GM13977 (cell line): ENCODE measurements at regions not wholly inside any gene's neighbourhood (a gene's known extent, or its start where the extent isn't known, plus 50 kb on each side); places are given as distances from the start of the nearest gene placed in this dataset.

Source experiments
- DNase-seq: peaks from one replicate; pipeline ENCODE4 v3.0.0; 2012; ENCODE audit warnings: low spot score
- in situ Hi-C: fragments of 300-500 bp; cut with MboI; formaldehyde crosslinking; loops from one replicate; pipeline ENCODE4 v1.12.0; 2022; ENCODE audit warnings: low sequenced_read_pairs, low pct_unique_long_range_greater_than_20kb, mixed read lengths, inconsistent platforms; ENCODE audit not compliant: unreplicated experiment
- TF ChIP-seq, protein P1 (sequence below): IDR thresholded peaks from 2 replicates; pipeline ENCODE4 v1.5.1; 2012; ENCODE audit warnings: mild to moderate bottlenecking, control low read depth; ENCODE audit not compliant: insufficient read depth; ENCODE audit errors: extremely low read depth, missing control alignments

DNA sequence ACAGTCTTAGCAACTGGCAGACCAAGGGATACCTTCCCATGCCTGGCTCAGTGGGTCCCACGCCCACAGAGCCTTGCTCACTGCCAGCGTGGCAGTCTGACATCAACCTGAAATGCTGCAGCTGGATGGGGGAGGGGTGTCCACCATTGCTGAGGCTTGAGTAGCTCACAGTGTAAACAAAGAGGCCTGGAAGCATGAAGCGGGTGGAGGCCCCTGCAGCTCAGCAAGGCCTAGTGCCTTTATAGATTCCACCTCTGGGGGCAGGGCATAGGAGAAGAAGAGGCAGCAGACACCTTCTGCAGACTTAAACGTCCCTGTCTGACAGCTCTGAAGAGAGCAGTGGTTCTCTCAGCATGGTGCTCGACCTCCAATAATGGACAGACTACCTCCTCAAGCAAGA is 263.2 kb downstream of the KIF2B start:
- no peak for DNase-seq
- in situ Hi-C loops: no loop called here
- TF ChIP-seq, protein P1, sequence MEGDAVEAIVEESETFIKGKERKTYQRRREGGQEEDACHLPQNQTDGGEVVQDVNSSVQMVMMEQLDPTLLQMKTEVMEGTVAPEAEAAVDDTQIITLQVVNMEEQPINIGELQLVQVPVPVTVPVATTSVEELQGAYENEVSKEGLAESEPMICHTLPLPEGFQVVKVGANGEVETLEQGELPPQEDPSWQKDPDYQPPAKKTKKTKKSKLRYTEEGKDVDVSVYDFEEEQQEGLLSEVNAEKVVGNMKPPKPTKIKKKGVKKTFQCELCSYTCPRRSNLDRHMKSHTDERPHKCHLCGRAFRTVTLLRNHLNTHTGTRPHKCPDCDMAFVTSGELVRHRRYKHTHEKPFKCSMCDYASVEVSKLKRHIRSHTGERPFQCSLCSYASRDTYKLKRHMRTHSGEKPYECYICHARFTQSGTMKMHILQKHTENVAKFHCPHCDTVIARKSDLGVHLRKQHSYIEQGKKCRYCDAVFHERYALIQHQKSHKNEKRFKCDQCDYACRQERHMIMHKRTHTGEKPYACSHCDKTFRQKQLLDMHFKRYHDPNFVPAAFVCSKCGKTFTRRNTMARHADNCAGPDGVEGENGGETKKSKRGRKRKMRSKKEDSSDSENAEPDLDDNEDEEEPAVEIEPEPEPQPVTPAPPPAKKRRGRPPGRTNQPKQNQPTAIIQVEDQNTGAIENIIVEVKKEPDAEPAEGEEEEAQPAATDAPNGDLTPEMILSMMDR: no peak

DNA sequence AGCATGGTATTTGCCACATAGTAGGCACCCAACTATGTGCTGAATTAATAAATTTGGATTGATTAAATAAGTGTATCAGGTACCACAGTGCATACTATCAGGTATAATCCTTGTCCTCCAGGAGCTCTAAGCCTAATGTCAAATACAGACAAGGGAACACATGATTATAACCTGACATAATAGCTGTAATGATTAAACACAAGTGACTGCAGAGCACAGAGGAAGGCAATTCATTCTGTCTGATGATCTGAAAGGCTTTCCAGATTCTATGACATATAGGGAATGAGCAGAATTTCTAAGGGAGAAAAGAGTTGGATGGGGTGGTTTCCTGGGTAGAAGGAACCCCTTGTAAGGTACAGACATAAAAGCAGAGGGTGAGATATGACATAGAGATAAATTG is 273.5 kb downstream of the KIF2B start:
- no peak for DNase-seq
- TF ChIP-seq, protein P1: no peak
- in situ Hi-C loops: no loop called here

DNA sequence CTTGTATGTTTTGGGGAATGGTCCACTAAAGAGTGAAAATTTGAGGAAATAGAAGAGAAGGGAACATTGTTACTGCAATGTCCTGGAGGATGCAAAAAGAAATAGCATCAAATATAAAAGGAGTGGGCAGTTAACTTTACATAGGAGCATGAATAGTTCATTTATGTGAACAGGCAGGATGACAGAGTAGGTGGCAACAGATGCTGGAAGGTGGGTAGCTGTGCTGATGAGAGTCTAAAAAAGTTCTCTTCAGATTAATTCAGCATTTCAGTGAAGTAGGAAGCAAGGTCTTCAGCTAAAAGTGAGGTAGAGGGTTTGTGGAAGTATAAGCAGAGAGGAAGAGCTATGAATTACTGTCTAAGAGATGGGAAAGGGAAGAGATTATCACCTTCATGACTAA is 276.5 kb downstream of the KIF2B start:
- no peak for DNase-seq
- TF ChIP-seq, protein P1: no peak
- in situ Hi-C loops: no loop called here

DNA sequence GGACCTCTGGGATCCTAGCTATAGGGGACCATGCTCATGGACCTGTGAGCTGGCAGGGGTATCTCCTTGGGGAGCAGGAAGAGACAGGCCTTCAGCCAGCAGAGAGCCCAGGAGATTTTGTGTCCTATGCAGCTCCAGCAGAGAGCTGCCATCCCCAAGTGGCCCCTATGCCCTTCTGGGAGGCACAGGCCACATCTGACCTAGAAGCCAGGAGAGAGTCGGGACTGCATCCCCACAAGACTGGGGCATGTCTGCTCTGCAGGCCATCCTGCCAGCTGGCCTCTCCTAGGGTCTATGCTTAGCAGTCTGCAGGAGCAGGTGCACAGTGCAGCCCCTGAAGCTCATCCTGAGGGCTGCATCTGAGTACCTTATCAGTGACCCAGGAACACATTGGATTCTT is 279.5 kb downstream of the KIF2B start:
- in situ Hi-C loops: no loop called here
- DNase-seq: no peak
- TF ChIP-seq, protein P1: no peak

DNA sequence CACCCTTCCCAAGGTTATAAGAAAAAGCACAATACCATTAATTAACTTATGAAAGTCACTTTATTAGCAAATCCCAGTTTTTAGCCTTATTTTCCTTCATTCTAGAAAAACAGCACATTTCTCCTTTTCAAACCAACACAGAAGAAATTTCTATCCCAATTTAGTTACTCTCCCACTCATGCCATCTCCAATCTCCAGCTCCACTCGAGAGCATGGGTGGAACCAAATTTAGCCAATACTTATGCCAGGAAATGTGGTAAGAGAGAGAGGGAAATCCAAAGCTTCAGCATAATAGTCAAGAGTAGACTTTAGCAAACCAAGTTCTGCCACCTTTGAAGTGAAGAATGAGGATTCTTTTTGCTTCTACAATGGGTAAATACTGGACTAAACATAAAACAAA is 288.8 kb downstream of the KIF2B start:
- in situ Hi-C loops: no loop called here
- no peak for DNase-seq
- TF ChIP-seq, protein P1: no peak

DNA sequence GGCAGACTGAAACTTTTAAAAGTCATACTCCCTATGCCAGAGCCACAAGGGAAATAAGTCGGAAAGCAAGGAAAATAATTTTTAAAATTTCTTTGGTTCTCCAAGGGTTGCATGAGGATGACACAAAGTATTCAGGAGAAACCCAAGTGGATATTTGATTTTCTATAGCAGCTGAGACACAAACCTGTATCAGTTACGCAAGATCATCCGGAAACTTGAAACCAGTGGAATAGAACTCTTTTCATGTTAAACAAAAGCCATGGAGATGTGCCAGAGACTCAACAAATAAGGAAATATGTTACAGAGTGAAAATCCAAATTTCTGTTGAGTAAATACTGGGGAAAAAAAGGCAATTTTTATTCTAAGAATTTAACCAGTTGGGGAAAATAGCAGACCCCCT is 294.7 kb downstream of the KIF2B start:
- no peak for DNase-seq
- TF ChIP-seq, protein P1: no peak
- in situ Hi-C loops: no loop called here

DNA sequence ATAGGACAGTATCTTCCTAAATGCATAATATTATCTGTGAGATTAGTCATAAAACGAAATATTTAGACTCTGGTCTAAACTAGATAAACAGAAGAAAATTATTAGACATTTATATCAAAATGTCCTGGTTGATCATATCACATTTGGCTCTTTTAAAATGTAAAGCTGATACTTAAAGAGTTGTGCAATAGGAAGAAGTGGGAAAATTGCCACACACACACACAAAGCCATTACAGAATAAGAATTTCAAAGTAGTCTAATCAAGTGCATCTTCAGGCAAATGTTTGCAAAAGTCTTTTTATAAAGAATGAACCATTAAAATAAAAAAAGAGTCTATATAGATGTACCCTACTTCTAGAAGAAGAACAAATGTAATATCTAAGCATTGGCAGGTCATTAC is 301.7 kb downstream of the KIF2B start:
- DNase-seq: no peak
- in situ Hi-C loops: no loop called here
- TF ChIP-seq, protein P1: no peak
